ENCODE measurements at regions not wholly inside any gene's neighbourhood (a gene's known extent, or its start where the extent isn't known, plus 50 kb on each side); places are given as distances from the start of the nearest gene placed in this dataset.
A peak's percentile ranks its signal among the peaks of the same experiment; 100 is the strongest.

- Mint-ChIP-seq H3K27ac (ENCODE audit: unreplicated experiment) (no peak overlapping the region), H3K27me3 (ENCODE audit: unreplicated experiment) (peaks cover 22% of the 10 kb centered on the region), H3K36me3 (ENCODE audit: low read depth, unreplicated experiment) (peaks cover 9% of the 10 kb centered on the region), H3K4me3 (ENCODE audit: unreplicated experiment) (no peak overlapping the region), H3K4me1 (ENCODE audit: unreplicated experiment) (peaks cover 20% of the 10 kb centered on the region), H3K9me3 (ENCODE audit: unreplicated experiment) (no peaks in the 10 kb centered on the region)
- DNase-seq (ENCODE audit: low spot score), result no peak
- TF ChIP-seq CTCF (IDR thresholded peaks at IDR 0.05; ENCODE audit: unreplicated experiment), result no peak
Measured at GRCh38 chr2:120593921-120594686, 141.6 kb upstream of the GLI2 start.

- no peak overlapping the region for H3K4me3 Mint-ChIP-seq (ENCODE audit: unreplicated experiment)
- H3K4me1 Mint-ChIP-seq (ENCODE audit: unreplicated experiment), result peaks cover 11% of the 10 kb centered on the region
- no peak for DNase-seq (ENCODE audit: low spot score)
- peaks cover 6% of the 10 kb centered on the region for H3K36me3 Mint-ChIP-seq (ENCODE audit: low read depth, unreplicated experiment)
- peaks cover 22% of the 10 kb centered on the region for H3K27me3 Mint-ChIP-seq (ENCODE audit: unreplicated experiment)
- H3K27ac Mint-ChIP-seq (ENCODE audit: unreplicated experiment), result peak overlapping the region; percentile 31
- no peak for TF ChIP-seq CTCF (IDR thresholded peaks at IDR 0.05; ENCODE audit: unreplicated experiment)
- H3K9me3 Mint-ChIP-seq (ENCODE audit: unreplicated experiment), result no peaks in the 10 kb centered on the region
Measured at GRCh38 chr2:120594856-120595685, 140.6 kb upstream of the GLI2 start.

- no peak overlapping the region for H3K27ac Mint-ChIP-seq (ENCODE audit: unreplicated experiment)
- no peaks in the 10 kb centered on the region for H3K9me3 Mint-ChIP-seq (ENCODE audit: unreplicated experiment)
- H3K36me3 Mint-ChIP-seq (ENCODE audit: low read depth, unreplicated experiment), result peaks cover 5% of the 10 kb centered on the region
- H3K27me3 Mint-ChIP-seq (ENCODE audit: unreplicated experiment), result peaks cover 22% of the 10 kb centered on the region
- no peak for TF ChIP-seq CTCF (IDR thresholded peaks at IDR 0.05; ENCODE audit: unreplicated experiment)
- peaks cover 7% of the 10 kb centered on the region for H3K4me1 Mint-ChIP-seq (ENCODE audit: unreplicated experiment)
- no peak for DNase-seq (ENCODE audit: low spot score)
- no peak overlapping the region for H3K4me3 Mint-ChIP-seq (ENCODE audit: unreplicated experiment)
Measured at GRCh38 chr2:120595739-120596138, 139.9 kb upstream of the GLI2 start.

- no peak for TF ChIP-seq CTCF (IDR thresholded peaks at IDR 0.05; ENCODE audit: unreplicated experiment)
- no peak for DNase-seq (ENCODE audit: low spot score)
- Mint-ChIP-seq H3K36me3 (ENCODE audit: low read depth, unreplicated experiment) (peaks cover 5% of the 10 kb centered on the region), H3K27me3 (ENCODE audit: unreplicated experiment) (peaks cover 22% of the 10 kb centered on the region), H3K4me1 (ENCODE audit: unreplicated experiment) (peaks cover 7% of the 10 kb centered on the region), H3K27ac (ENCODE audit: unreplicated experiment) (no peak overlapping the region), H3K4me3 (ENCODE audit: unreplicated experiment) (no peak overlapping the region), H3K9me3 (ENCODE audit: unreplicated experiment) (no peaks in the 10 kb centered on the region)
Measured at GRCh38 chr2:120596191-120596811, 139.4 kb upstream of the GLI2 start.

Measured in endothelial cell (in vitro differentiated cells).